Loucy (cell line): ENCODE measurements at regions not wholly inside any gene's neighbourhood (a gene's known extent, or its start where the extent isn't known, plus 50 kb on each side); places are given as distances from the start of the nearest gene placed in this dataset.

Experiments used
- EZH2phosphoT487 ChIP-seq: fragments of 200-600 bp; IDR thresholded peaks from 2 replicates; pipeline ENCODE4 v1.6.1; 2018; ENCODE audit warnings: antibody characterized with exemption, mild to moderate bottlenecking, moderate library complexity, borderline replicate concordance
- TF ChIP-seq, protein P1 (sequence below): fragments of 200-600 bp; sonication (generic); conservative IDR thresholded peaks from 2 replicates; pipeline ENCODE4 v1.5.1; 2014; ENCODE audit warnings: mild to moderate bottlenecking, antibody characterized with exemption, low read length

DNA sequence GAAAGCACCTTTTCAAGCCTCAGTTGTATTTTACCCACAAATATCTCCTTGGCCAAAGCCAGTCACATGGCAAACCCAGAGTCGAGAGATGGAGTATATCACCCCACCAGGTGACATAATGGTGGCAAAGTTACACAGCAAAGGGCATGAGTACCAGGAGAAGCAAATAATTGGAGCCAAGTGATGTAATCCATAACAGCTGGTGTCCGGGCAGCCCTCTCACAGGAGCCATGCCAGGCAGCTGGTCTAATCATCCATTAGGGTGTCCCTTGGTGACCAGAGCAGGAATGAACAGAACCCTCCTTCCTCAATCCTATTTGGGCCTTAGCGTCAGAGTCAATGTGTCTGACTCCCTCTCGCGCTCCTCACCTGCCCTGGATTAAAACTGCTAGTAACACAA lies 272.1 kb downstream of the LRFN2 start:
- TF ChIP-seq, protein P1, sequence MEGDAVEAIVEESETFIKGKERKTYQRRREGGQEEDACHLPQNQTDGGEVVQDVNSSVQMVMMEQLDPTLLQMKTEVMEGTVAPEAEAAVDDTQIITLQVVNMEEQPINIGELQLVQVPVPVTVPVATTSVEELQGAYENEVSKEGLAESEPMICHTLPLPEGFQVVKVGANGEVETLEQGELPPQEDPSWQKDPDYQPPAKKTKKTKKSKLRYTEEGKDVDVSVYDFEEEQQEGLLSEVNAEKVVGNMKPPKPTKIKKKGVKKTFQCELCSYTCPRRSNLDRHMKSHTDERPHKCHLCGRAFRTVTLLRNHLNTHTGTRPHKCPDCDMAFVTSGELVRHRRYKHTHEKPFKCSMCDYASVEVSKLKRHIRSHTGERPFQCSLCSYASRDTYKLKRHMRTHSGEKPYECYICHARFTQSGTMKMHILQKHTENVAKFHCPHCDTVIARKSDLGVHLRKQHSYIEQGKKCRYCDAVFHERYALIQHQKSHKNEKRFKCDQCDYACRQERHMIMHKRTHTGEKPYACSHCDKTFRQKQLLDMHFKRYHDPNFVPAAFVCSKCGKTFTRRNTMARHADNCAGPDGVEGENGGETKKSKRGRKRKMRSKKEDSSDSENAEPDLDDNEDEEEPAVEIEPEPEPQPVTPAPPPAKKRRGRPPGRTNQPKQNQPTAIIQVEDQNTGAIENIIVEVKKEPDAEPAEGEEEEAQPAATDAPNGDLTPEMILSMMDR: no peak
- TF ChIP-seq EZH2phosphoT487: no peak
